Coronary artery (tissue), 2 donors: ENCODE measurements at regions not wholly inside any gene's neighbourhood (a gene's known extent, or its start where the extent isn't known, plus 50 kb on each side); places are given as distances from the start of the nearest gene placed in this dataset.

Experiments used
- DNase-seq: peaks from one replicate; pipeline ENCODE4 v3.0.0-alpha.2; 2017; ENCODE audit warnings: low spot score
- H3K27ac ChIP-seq, 2 donors: fragments of 200-600 bp; sonication (generic); one replicate each; pipeline ENCODE4 v1.5.1; 2016 to 2019
- H3K4me3 ChIP-seq: fragments of 200-600 bp; sonication (generic); 2 replicates; pipeline ENCODE4 v1.5.1; 2016; ENCODE audit warnings: mild to moderate bottlenecking, moderate library complexity
- CTCF ChIP-seq: fragments of 200-600 bp; sonication (generic); IDR thresholded peaks from one replicate; pipeline ENCODE4 v1.5.1; 2019; ENCODE audit warnings: antibody characterized with exemption

DNA sequence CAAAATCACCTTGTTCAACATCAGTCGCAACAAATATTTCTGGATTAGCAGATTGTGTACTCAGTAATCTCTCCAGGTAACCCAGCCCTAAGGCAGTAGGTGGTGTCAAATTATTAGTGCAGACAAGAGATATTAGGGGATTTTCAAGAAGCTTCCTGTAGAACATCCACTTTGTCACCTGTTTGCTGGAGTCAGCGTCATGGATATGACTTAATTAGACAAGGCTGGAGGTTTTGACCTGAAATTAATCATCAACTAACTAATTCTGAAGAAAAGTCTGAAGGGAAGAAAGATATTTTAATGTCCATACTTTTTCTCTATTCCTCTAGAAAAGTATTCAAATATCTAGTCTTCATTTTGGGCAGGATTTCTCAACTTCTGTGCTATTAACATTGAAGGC, 91.4 kb upstream of the CCDC112 start:
- DNase-seq = no peak
- no peak for TF ChIP-seq CTCF
- H3K4me3 ChIP-seq = no peak overlapping the region
- H3K27ac ChIP-seq = no peak overlapping the region

DNA sequence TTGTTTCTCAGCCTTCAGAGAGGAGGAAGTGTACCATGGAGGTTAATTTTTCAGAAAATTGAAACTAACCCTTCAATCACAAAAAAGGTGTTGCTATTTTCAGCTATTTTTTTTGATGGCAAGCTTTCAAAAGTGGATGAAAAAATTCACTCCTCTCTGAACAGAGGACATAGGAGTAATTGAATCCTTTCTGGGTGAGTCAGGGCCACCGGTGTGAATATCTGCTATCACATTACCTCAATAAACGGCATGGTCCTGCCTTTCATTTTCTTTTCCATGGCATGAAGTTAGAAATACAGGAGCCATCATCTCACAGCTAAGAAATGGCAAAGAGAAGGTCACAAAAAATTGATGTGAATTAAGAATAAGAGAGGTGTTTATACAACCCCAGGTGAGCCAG, 90.2 kb upstream of the CCDC112 start:
- no peak for TF ChIP-seq CTCF
- Histone ChIP-seq H3K27ac (no peak overlapping the region), H3K4me3 (no peak overlapping the region)
- DNase-seq = no peak

- TF ChIP-seq CTCF = no peak
- no peak overlapping the region for H3K4me3 ChIP-seq
- H3K27ac ChIP-seq = no peak overlapping the region
- no peak for DNase-seq
These were observed 88.3 kb upstream of the CCDC112 start for GRCh38 chr5:115384587-115385375.

GRCh38 chr5:115382989-115383388, 86.5 kb upstream of the CCDC112 start:
- no peak for DNase-seq
- no peak overlapping the region for H3K27ac ChIP-seq
- no peak for TF ChIP-seq CTCF
- H3K4me3 ChIP-seq = no peak overlapping the region

GRCh38 chr5:115381911-115382662, 85.6 kb upstream of the CCDC112 start:
- no peak for TF ChIP-seq CTCF
- no peak overlapping the region for H3K27ac ChIP-seq
- DNase-seq = no peak
- H3K4me3 ChIP-seq = no peak overlapping the region

DNA sequence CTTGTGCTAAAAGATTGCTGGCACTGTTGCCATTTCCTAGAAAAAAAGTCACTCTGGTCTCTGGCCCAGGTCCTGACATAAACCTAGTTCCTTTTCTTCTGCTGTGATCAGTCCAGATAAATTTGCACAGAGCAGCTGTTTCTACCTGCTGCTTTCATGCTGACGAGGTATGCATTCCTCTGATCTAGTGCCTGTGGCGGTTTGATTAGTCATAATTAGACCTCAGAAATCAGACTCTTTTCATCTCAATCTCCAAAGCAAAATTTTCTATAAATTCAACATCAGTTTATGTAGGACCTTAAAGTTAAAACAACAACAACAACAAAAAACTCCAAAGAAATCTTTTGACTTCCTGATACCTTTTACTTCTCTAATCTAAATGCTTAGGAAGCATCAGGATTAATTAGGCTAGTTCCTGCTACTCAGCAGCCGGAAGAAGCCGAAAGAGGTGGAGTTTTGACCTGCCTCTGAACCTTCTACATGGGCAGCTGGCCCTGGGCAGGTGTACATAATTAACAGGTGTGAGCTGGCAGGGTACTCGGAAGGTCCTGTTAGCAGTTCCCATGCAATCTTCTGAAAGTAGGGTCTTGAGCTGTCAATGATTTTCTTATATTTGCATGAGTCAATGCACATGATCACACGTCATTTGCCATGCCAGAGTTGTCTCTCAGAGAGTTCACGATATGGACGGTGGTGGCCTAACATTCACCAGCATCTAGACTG, 83.3 kb upstream of the CCDC112 start:
- H3K4me3 ChIP-seq = no peak overlapping the region
- no peak for TF ChIP-seq CTCF
- no peak for DNase-seq
- H3K27ac ChIP-seq = no peak overlapping the region
